ENCODE measurements at regions not wholly inside any gene's neighbourhood (a gene's known extent, or its start where the extent isn't known, plus 50 kb on each side); places are given as distances from the start of the nearest gene placed in this dataset.
"Not testable (repeated sequence)": the region's sequence is repeated elsewhere in the genome, so short reads cannot be mapped to it uniquely, and the experiment has no call there.

- H3K9me3 ChIP-seq (ENCODE audit: control insufficient read depth, low read depth, low read length) = no peaks in the 10 kb centered on the region
- DNase-seq (ENCODE audit: low read depth, low spot score) (no peak), FAIRE-seq (no peak)
- H3K4me1 ChIP-seq (ENCODE audit: control insufficient read depth, extremely low read depth, insufficient read depth, low read length) = no peaks in the 10 kb centered on the region
- H3K4me3 ChIP-seq (ENCODE audit: control insufficient read depth in 2 of 3, extremely low read depth in 1 of 3, insufficient read depth in 2 of 3, low read depth in 1 of 3, low read length in 3 of 3) = no peak overlapping the region
- no peaks in the 10 kb centered on the region for H3K27me3 ChIP-seq (ENCODE audit: control insufficient read depth, extremely low read depth, insufficient read depth, low read length)
- H3K36me3 ChIP-seq (ENCODE audit: control insufficient read depth in 2 of 2, extremely low read depth in 1 of 2, insufficient read depth in 2 of 2, low read length in 2 of 2) = no peaks in the 10 kb centered on the region
- TF ChIP-seq EZH2 (IDR thresholded peaks at IDR 0.05; ENCODE audit: low read length) = no peak
- TF ChIP-seq, protein P1, sequence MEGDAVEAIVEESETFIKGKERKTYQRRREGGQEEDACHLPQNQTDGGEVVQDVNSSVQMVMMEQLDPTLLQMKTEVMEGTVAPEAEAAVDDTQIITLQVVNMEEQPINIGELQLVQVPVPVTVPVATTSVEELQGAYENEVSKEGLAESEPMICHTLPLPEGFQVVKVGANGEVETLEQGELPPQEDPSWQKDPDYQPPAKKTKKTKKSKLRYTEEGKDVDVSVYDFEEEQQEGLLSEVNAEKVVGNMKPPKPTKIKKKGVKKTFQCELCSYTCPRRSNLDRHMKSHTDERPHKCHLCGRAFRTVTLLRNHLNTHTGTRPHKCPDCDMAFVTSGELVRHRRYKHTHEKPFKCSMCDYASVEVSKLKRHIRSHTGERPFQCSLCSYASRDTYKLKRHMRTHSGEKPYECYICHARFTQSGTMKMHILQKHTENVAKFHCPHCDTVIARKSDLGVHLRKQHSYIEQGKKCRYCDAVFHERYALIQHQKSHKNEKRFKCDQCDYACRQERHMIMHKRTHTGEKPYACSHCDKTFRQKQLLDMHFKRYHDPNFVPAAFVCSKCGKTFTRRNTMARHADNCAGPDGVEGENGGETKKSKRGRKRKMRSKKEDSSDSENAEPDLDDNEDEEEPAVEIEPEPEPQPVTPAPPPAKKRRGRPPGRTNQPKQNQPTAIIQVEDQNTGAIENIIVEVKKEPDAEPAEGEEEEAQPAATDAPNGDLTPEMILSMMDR (optimal IDR thresholded peaks at IDR 0.05 in 1 of 3, IDR thresholded peaks at IDR 0.05 in 1 of 3, conservative IDR thresholded peaks at IDR 0.05 in 1 of 3; ENCODE audit: extremely low read depth in 1 of 3, insufficient read depth in 2 of 3, low read length in 3 of 3) = no peak
- H3K9ac ChIP-seq (ENCODE audit: control insufficient read depth, extremely low read depth, insufficient read depth, low read length) = no peak overlapping the region
- no peaks in the 10 kb centered on the region for H4K20me1 ChIP-seq (ENCODE audit: control insufficient read depth, extremely low read depth, insufficient read depth, low read length)
- H3K79me2 ChIP-seq (ENCODE audit: control insufficient read depth, insufficient read depth, low read length) = no peaks in the 10 kb centered on the region
- H3K27ac ChIP-seq (ENCODE audit: control insufficient read depth, insufficient read depth, low read length) = no peak overlapping the region
- no peak overlapping the region for H2AFZ ChIP-seq (ENCODE audit: control insufficient read depth, low read length)
- dilution Hi-C loops (cut with MboI; ENCODE audit: extremely low pct_ligation_motif_present, low sequenced_read_pairs) = no loop called here
- H3K4me2 ChIP-seq (ENCODE audit: control insufficient read depth, extremely low read depth, insufficient read depth, low read depth, low read length) = no peak overlapping the region
- no peaks in the 10 kb centered on the region for H3K9me1 ChIP-seq (ENCODE audit: control insufficient read depth, extremely low read depth, insufficient read depth, low read length)
These were observed 568.0 kb downstream of the PDHA2 start for GRCh38 chr4:96407738-96408463.

DNA sequence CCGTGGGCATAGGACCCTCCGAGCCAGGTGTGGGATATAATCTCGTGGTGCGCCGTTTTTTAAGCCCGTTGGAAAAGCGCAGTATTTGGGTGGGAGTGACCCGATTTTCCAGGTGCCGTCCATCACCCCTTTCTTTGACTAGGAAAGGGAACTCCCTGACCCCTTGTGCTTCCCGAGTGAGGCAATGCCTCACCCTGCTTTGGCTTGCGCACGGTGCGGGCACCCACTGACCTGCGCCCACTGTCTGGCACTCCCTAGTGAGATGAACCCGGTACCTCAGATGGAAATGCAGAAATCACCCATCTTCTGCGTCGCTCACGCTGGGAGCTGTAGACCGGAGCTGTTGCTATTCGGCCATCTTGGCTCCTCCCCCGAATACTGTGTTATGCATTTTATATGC, 575.0 kb downstream of the PDHA2 start:
- H4K20me1 ChIP-seq (ENCODE audit: control insufficient read depth, extremely low read depth, insufficient read depth, low read length); H3K4me2 ChIP-seq (ENCODE audit: control insufficient read depth, extremely low read depth, insufficient read depth, low read depth, low read length); H3K9me3 ChIP-seq (ENCODE audit: control insufficient read depth, low read depth, low read length); H3K36me3 ChIP-seq (ENCODE audit: control insufficient read depth in 2 of 2, extremely low read depth in 1 of 2, insufficient read depth in 2 of 2, low read length in 2 of 2); H3K27me3 ChIP-seq (ENCODE audit: control insufficient read depth, extremely low read depth, insufficient read depth, low read length); H3K4me3 ChIP-seq (ENCODE audit: control insufficient read depth in 2 of 3, extremely low read depth in 1 of 3, insufficient read depth in 2 of 3, low read depth in 1 of 3, low read length in 3 of 3); FAIRE-seq; H3K9me1 ChIP-seq (ENCODE audit: control insufficient read depth, extremely low read depth, insufficient read depth, low read length); H3K27ac ChIP-seq (ENCODE audit: control insufficient read depth, insufficient read depth, low read length); H2AFZ ChIP-seq (ENCODE audit: control insufficient read depth, low read length); DNase-seq (ENCODE audit: low read depth, low spot score); H3K79me2 ChIP-seq (ENCODE audit: control insufficient read depth, insufficient read depth, low read length); dilution Hi-C loops (cut with MboI; ENCODE audit: extremely low pct_ligation_motif_present, low sequenced_read_pairs); H3K9ac ChIP-seq (ENCODE audit: control insufficient read depth, extremely low read depth, insufficient read depth, low read length); H3K4me1 ChIP-seq (ENCODE audit: control insufficient read depth, extremely low read depth, insufficient read depth, low read length): not testable (repeated sequence)

DNA sequence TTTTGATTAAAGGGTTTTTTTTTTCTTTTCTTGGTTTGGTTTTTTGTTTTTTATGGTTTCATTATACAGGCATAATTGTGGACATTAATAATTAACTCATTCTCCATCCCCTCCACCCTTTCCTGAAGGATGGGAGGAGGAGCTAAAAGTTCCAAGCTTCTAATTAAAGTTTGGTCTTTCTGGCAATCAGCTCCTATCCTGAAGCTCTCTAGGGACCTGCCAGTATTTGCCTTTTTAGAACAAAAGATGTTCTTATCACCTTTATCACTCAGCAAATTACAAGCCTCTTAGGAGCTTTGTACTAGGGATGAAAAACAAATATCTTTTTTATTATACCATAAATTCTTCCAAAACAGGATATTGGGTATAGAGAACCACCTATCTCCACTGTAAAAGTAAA, 589.8 kb downstream of the PDHA2 start:
- Histone ChIP-seq H3K79me2 (ENCODE audit: control insufficient read depth, insufficient read depth, low read length) (no peaks in the 10 kb centered on the region), H3K9me3 (ENCODE audit: control insufficient read depth, low read depth, low read length) (no peaks in the 10 kb centered on the region), H2AFZ (ENCODE audit: control insufficient read depth, low read length) (no peak overlapping the region), H3K4me3 (ENCODE audit: control insufficient read depth in 2 of 3, extremely low read depth in 1 of 3, insufficient read depth in 2 of 3, low read depth in 1 of 3, low read length in 3 of 3) (no peak overlapping the region), H3K4me2 (ENCODE audit: control insufficient read depth, extremely low read depth, insufficient read depth, low read depth, low read length) (no peak overlapping the region), H3K9me1 (ENCODE audit: control insufficient read depth, extremely low read depth, insufficient read depth, low read length) (no peaks in the 10 kb centered on the region), H3K4me1 (ENCODE audit: control insufficient read depth, extremely low read depth, insufficient read depth, low read length) (no peaks in the 10 kb centered on the region), H3K9ac (ENCODE audit: control insufficient read depth, extremely low read depth, insufficient read depth, low read length) (no peak overlapping the region), H3K36me3 (ENCODE audit: control insufficient read depth in 2 of 2, extremely low read depth in 1 of 2, insufficient read depth in 2 of 2, low read length in 2 of 2) (no peaks in the 10 kb centered on the region), H3K27ac (ENCODE audit: control insufficient read depth, insufficient read depth, low read length) (no peak overlapping the region), H3K27me3 (ENCODE audit: control insufficient read depth, extremely low read depth, insufficient read depth, low read length) (no peaks in the 10 kb centered on the region), H4K20me1 (ENCODE audit: control insufficient read depth, extremely low read depth, insufficient read depth, low read length) (no peaks in the 10 kb centered on the region)
- dilution Hi-C loops (cut with MboI; ENCODE audit: extremely low pct_ligation_motif_present, low sequenced_read_pairs) = no loop called here
- TF ChIP-seq, protein P1 (optimal IDR thresholded peaks at IDR 0.05 in 1 of 3, IDR thresholded peaks at IDR 0.05 in 1 of 3, conservative IDR thresholded peaks at IDR 0.05 in 1 of 3; ENCODE audit: extremely low read depth in 1 of 3, insufficient read depth in 2 of 3, low read length in 3 of 3) = no peak
- TF ChIP-seq EZH2 (IDR thresholded peaks at IDR 0.05; ENCODE audit: low read length) = no peak
- no peak for DNase-seq (ENCODE audit: low read depth, low spot score)
- FAIRE-seq = no peak

Data from keratinocyte (primary cell).